ENCODE measurements at regions not wholly inside any gene's neighbourhood (a gene's known extent, or its start where the extent isn't known, plus 50 kb on each side); places are given as distances from the start of the nearest gene placed in this dataset.

GRCh38 chr5:174309131-174309795, 263.8 kb downstream of the NSG2 start:
- TF ChIP-seq CTCF (IDR thresholded peaks at IDR 0.05; ENCODE audit: borderline replicate concordance, insufficient read depth, low read depth, low read length) = no peak

GRCh38 chr5:174310243-174310642, 264.7 kb downstream of the NSG2 start:
- no peak for TF ChIP-seq CTCF (IDR thresholded peaks at IDR 0.05; ENCODE audit: borderline replicate concordance, insufficient read depth, low read depth, low read length)
- H3K4me3 ChIP-seq (ENCODE audit: low read depth, low read length) = no peak overlapping the region

More at GRCh38 chr5:174309131-174309795, 263.8 kb downstream of the NSG2 start:
- no peak overlapping the region for H3K4me3 ChIP-seq (ENCODE audit: low read depth, low read length)

- no peak for TF ChIP-seq CTCF (IDR thresholded peaks at IDR 0.05; ENCODE audit: borderline replicate concordance, insufficient read depth, low read depth, low read length)
Measured at GRCh38 chr5:174310706-174311105, 265.2 kb downstream of the NSG2 start.

DNA sequence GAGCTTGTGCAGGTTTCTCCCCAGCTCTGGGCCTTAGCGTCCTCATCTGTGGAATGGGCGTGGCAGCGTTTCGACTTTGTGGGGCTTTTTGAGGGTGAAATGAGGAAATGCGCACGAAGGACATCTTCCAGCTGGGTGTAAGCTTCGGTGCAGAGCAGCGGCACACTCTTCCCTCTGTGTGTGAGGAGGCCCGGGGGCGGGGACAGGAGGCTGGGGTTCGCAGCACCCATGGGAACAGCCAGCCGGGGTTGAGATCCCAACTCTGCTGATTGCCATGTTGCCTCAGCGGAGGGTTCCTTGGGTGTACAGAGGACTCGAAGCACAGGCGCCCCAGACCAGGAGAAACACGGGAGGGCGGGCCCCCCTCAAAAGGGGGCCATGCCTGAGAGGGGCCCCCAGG, 265.6 kb downstream of the NSG2 start:
- no peak overlapping the region for H3K4me3 ChIP-seq (ENCODE audit: low read depth, low read length)
- TF ChIP-seq CTCF (IDR thresholded peaks at IDR 0.05; ENCODE audit: borderline replicate concordance, insufficient read depth, low read depth, low read length) = no peak

More at GRCh38 chr5:174310706-174311105, 265.2 kb downstream of the NSG2 start:
- no peak overlapping the region for H3K4me3 ChIP-seq (ENCODE audit: low read depth, low read length)

GRCh38 chr5:174311531-174312269, 266.2 kb downstream of the NSG2 start:
- no peak overlapping the region for H3K4me3 ChIP-seq (ENCODE audit: low read depth, low read length)
- TF ChIP-seq CTCF (IDR thresholded peaks at IDR 0.05; ENCODE audit: borderline replicate concordance, insufficient read depth, low read depth, low read length) = peak; percentile 85

GRCh38 chr5:174312270-174312617, 266.7 kb downstream of the NSG2 start:
- no peak for TF ChIP-seq CTCF (IDR thresholded peaks at IDR 0.05; ENCODE audit: borderline replicate concordance, insufficient read depth, low read depth, low read length)
- no peak overlapping the region for H3K4me3 ChIP-seq (ENCODE audit: low read depth, low read length)

- TF ChIP-seq CTCF (IDR thresholded peaks at IDR 0.05; ENCODE audit: borderline replicate concordance, insufficient read depth, low read depth, low read length) = no peak
- no peak overlapping the region for H3K4me3 ChIP-seq (ENCODE audit: low read depth, low read length)
Measured at GRCh38 chr5:174312641-174313040, 267.1 kb downstream of the NSG2 start.
